Activated CD4-positive, alpha-beta T cell treated with anti-CD3 and anti-CD28 coated beads for 24 hours (primary cell): ENCODE measurements at regions not wholly inside any gene's neighbourhood (a gene's known extent, or its start where the extent isn't known, plus 50 kb on each side); places are given as distances from the start of the nearest gene placed in this dataset.
A peak's percentile ranks its signal among the peaks of the same experiment; 100 is the strongest.

Source experiments
- DNase-seq, 2 donors: peaks; one replicate each; pipeline ENCODE4 v3.0.0-alpha.2; 2020; ENCODE audit warnings: low read depth in 2 of 2

GRCh38 chr11:122523846-122524805 is 131.4 kb upstream of the UBASH3B start:
- DNase-seq: no peak

DNA sequence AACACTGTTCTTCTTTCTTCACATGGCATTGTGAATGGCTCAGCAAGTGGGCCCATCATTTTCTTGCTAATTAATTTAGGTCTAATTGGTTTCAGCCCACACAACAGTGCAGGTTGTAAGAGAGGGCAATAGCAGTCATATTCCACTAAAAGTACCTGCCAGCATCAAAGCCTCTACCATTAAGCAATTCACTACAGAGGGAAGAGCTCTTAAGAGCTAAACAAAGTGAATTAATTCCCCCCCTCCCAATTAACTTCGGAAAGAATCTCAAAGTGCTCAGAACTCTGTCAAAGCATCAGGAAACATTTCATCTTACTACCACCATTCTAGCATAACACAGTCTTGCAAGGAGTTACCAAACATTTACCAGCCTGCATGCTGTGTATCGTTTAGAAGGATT is 133.9 kb upstream of the UBASH3B start:
- no peak for DNase-seq

GRCh38 chr11:122517403-122518379 is 137.8 kb upstream of the UBASH3B start:
- DNase-seq: no peak

- DNase-seq: no peak
Measured at GRCh38 chr11:122516686-122517085, 138.8 kb upstream of the UBASH3B start.

DNA sequence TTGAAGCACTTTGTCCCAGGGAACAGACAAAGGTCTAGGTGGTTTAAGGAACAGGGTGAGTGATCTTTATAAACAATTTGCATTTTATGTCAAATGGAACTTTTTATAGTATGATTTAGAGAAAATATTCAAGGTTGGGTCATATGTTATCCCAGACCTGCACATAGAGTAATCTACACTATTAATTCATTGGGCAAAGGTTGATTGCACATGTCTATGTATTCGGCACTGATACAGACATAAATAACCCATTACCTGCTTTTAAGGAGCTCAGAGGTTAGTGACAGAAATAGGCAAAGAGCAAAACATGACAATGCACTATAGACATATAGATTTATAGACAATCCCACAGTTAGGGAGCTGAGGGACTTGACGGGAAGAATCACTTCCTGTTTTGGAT is 141.5 kb upstream of the UBASH3B start:
- DNase-seq: no peak

DNA sequence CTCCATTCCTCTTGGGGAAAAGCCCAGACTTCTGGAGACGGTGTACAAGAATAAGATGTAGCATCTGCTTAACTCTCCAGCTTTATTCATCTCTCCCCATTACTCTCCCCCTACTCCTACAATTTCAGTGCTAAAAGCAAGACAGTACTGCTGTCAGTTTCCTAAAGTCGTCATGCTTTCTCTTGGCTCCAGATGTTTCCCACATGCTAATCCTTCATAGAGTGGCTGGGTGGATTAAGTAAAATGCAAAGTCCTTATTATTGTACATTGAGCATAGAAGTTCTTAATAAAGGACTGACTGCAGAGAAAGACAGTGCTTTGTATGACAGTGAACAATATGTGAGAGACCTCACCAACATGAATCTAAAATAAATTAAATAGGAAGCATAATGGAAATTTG is 142.2 kb upstream of the UBASH3B start:
- no peak for DNase-seq

GRCh38 chr11:122512688-122513087 is 142.8 kb upstream of the UBASH3B start:
- DNase-seq: no peak

GRCh38 chr11:122509899-122510298 is 145.6 kb upstream of the UBASH3B start:
- DNase-seq: no peak

GRCh38 chr11:122509091-122509490 is 146.4 kb upstream of the UBASH3B start:
- no peak for DNase-seq

DNA sequence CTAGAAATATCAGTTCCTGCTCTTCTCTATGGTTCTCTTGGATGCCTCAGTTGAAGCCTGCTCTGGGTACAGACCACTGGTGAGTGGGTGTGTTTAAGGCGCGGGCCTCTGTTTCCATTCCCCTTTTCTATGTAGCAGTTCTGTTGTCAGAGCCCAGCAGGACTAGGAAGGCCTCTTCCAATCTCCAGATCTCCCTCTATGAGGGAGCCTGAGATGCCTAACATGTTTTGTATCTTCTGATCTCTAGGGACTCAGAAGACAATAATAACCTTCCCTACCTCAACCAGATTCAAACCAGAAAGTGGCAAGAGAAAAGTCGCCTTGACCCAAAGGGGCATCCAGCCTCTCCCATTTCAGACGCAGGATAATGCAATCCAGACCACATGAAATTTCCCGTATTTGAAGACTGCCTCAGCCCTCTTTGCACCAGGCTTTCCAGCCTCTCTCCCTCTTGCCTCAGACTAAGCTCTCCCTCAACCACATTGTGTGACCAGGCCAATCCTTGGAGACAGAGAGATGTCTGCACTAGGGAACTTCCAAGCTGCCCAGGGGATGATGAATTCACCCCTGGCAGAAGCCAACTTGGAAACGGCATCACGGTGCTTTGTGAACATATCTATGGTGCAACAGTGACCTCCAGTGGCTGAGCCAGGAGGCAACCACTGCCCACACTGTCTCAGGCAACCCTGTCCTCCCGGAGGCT is 150.1 kb upstream of the UBASH3B start:
- peak; percentile 19 to 39 for DNase-seq

GRCh38 chr11:122494221-122494620 is 161.3 kb upstream of the UBASH3B start:
- DNase-seq: no peak

GRCh38 chr11:122491509-122491908 is 164.0 kb upstream of the UBASH3B start:
- no peak for DNase-seq

- no peak for DNase-seq
Measured at GRCh38 chr11:122488892-122489706, 166.4 kb upstream of the UBASH3B start.

- no peak for DNase-seq
Measured at GRCh38 chr11:122487669-122488068, 167.9 kb upstream of the UBASH3B start.

DNA sequence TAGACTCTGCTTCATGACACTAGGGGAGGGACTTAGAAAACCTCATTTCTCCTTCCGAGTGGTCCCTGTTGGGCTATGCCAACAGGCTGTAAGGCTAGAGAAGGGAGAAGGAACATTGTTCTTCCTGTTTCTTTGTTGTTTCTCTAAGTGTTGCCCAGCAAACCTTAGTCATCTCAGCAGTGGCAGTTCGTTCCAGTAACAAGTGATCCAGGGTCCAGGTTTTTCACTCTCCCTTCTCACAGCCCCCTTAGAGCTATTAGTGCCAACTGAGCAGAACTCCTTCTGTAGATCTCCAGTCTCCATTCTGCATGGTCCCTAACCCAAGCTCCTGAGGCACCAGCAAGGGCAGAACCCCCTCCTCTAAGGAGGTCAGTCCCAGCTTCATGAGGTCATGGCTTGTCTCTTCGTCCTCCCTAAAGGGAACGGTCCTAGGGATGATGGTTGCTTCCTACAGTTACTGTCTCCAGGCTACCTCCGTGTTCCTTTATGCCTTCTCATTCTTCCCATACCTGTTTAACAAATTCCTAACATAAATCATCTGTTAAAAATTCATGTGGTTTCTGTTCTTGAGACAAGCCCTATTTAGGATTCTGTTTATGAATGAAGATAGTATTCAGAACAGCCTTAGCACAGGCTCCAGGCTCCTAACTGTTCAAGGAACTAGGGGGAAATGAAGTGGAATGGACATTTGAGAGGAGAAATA is 168.6 kb upstream of the UBASH3B start:
- DNase-seq: no peak

- DNase-seq: no peak
Measured at GRCh38 chr11:122478986-122479385, 176.5 kb upstream of the UBASH3B start.

- no peak for DNase-seq
Measured at GRCh38 chr11:122468965-122469364, 186.6 kb upstream of the UBASH3B start.

- no peak for DNase-seq
Measured at GRCh38 chr11:122463530-122463929, 192.0 kb upstream of the UBASH3B start.

DNA sequence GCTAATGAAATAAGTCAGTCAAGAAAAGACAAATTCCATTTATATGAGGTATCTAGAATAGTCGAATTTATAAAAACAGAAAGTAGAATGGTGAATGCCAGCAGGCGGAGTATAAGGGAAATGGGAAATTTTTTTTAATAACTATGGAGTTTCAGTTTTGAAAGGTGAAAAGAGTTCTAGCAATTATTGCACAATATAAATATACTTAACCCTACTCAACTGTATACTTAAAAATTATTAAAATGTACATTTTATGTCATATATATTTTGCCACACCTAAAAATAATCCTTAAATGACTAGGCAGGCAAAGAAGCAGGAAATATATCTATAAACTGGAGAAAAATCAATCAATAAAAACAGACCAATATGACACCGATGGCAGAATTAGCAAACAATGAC is 196.5 kb upstream of the UBASH3B start:
- no peak for DNase-seq

GRCh38 chr11:122453586-122453985 is 201.9 kb upstream of the UBASH3B start:
- no peak for DNase-seq
